Esophagus squamous epithelium (tissue), 5 donors: ENCODE measurements at regions not wholly inside any gene's neighbourhood (a gene's known extent, or its start where the extent isn't known, plus 50 kb on each side); places are given as distances from the start of the nearest gene placed in this dataset.

Source experiments
- DNase-seq: peaks from one replicate; lab custom pipeline; 2025; lab: John Stamatoyannopoulos, UW
- H3K27ac ChIP-seq, 4 donors: fragments of 200-600 bp; sonication (generic); one replicate each; pipeline ENCODE4 v1.5.1; 2016 to 2019; ENCODE audit warnings: mild to moderate bottlenecking in 1 of 4
- H3K27me3 ChIP-seq, 4 donors: fragments of 200-600 bp; sonication (generic); 1 replicate in 3 of 4; 2 replicates in 1 of 4; pipeline versions ENCODE4 v1.5.1 to v1.6.0; 2017 to 2021; ENCODE audit warnings: antibody characterized with exemption in 1 of 4
- H3K36me3 ChIP-seq, 3 donors: fragments of 200-600 bp; sonication (generic); one replicate each; pipeline ENCODE4 v1.5.1; 2016 to 2019
- H3K4me1 ChIP-seq, 3 donors: fragments of 200-600 bp; sonication (generic); one replicate each; pipeline ENCODE4 v1.5.1; 2017 to 2019
- H3K4me3 ChIP-seq, 4 donors: fragments of 200-600 bp; sonication (generic); 1 replicate in 3 of 4; 2 replicates in 1 of 4; pipeline ENCODE4 v1.5.1; 2016 to 2019; ENCODE audit warnings: mild to moderate bottlenecking in 2 of 4, moderate library complexity in 1 of 4
- H3K9me3 ChIP-seq, 3 donors: fragments of 200-600 bp; sonication (generic); one replicate each; pipeline ENCODE4 v1.5.1; 2016 to 2019
- POLR2A ChIP-seq, 4 donors: fragments of 450-650 bp; IDR thresholded peaks; one replicate each; pipeline ENCODE4 v1.6.1; 2017; ENCODE audit warnings: antibody characterized with exemption in 4 of 4, mild to moderate bottlenecking in 4 of 4, moderate library complexity in 3 of 4
- WGBS, 2 donors: methylation state at CpG; one replicate each; pipeline ENCODE4 v1.1.5; 2018; 5-methylcytosine and 5-hydroxymethylcytosine counted together
- intact Hi-C: fragments of 100-400 bp; cut with DNase I; formaldehyde crosslinking; loops from one replicate; pipeline ENCODE4 v1.15.0; 2022
- TF ChIP-seq, protein P1 (sequence below), 6 experiments: fragments of 450-650 bp in 4 of 6; fragments of 200-600 bp in 2 of 6; sonication (generic) in 2 of 6; IDR thresholded peaks; one replicate each; pipeline ENCODE4 v1.5.1; 2016 to 2019; ENCODE audit warnings: antibody characterized with exemption in 6 of 6, mild to moderate bottlenecking in 4 of 6, moderate library complexity in 4 of 6
- donor health status: DM: yes; HTN: yes; CAD: no.

DNA sequence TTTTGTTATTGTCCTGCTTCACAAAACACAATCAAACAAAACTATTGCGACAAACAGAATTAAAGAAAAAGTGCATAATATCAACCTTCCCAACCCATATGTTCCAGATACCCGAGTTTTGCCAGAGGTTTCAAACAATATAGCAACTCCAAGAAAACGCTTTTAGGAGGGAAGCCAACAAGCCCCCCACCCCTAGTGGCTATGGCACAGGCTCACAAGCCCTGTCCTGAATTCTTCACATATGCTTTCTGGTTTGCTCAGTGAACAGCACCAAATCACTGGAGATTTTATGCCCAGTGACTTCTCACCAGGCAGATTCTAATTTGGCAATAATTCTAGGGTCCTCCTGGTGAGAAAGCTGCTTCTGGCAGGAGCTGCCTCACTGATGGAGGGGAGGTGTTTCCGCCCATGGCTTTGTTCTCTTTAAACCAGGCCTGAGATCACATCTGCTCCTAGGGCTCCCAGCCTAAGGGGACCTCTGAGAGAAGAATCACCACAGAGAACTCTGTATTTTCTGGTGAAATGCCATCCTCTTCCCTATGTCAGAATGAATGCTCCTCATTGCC is 1982.4 kb downstream of the EFNA5 start:
- WGBS, 2 donors, result 45 to 61% methylated on average over 4 of the region's 4 CpGs
- Histone ChIP-seq H3K27me3 (no peaks in the 10 kb centered on the region), H3K27ac (no peak overlapping the region), H3K36me3 (no peaks in the 10 kb centered on the region), H3K4me1 (no peaks in the 10 kb centered on the region), H3K9me3 (no peaks in the 10 kb centered on the region), H3K4me3 (no peak overlapping the region)
- intact Hi-C loops, result no loop called here
- DNase-seq, result no peak
- TF ChIP-seq, protein P1, sequence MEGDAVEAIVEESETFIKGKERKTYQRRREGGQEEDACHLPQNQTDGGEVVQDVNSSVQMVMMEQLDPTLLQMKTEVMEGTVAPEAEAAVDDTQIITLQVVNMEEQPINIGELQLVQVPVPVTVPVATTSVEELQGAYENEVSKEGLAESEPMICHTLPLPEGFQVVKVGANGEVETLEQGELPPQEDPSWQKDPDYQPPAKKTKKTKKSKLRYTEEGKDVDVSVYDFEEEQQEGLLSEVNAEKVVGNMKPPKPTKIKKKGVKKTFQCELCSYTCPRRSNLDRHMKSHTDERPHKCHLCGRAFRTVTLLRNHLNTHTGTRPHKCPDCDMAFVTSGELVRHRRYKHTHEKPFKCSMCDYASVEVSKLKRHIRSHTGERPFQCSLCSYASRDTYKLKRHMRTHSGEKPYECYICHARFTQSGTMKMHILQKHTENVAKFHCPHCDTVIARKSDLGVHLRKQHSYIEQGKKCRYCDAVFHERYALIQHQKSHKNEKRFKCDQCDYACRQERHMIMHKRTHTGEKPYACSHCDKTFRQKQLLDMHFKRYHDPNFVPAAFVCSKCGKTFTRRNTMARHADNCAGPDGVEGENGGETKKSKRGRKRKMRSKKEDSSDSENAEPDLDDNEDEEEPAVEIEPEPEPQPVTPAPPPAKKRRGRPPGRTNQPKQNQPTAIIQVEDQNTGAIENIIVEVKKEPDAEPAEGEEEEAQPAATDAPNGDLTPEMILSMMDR (IDR thresholded peaks at IDR 0.05), result no peak
- TF ChIP-seq POLR2A (IDR thresholded peaks at IDR 0.05), result no peak

DNA sequence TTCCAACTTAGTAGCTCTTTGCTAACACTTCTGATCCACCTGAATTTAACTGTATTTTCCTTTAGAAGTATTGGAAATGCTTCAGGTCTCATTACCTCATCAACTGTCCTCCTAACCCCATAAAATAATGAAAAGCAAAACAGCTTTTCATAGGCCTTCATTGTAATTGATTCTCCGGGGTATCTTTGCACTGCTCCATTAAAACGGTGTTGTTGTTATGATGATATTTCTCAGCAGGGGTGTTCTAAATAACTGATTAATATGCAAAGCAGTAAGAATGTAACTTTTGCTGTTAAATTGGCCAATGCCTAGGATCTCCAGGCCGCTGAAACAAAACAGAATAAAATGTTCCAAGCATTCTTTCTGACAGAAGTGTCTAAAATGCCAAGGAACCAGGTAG is 1983.2 kb downstream of the EFNA5 start:
- WGBS, 2 donors, result 63 to 67% methylated on average over 3 of the region's 3 CpGs
- H3K4me3 ChIP-seq, result no peak overlapping the region
- no peaks in the 10 kb centered on the region for H3K4me1 ChIP-seq
- intact Hi-C loops, result no loop called here
- DNase-seq, result no peak
- no peak overlapping the region for H3K27ac ChIP-seq
- no peaks in the 10 kb centered on the region for H3K27me3 ChIP-seq
- no peak for TF ChIP-seq POLR2A (IDR thresholded peaks at IDR 0.05)
- TF ChIP-seq, protein P1 (IDR thresholded peaks at IDR 0.05), result no peak
- H3K36me3 ChIP-seq, result no peaks in the 10 kb centered on the region
- H3K9me3 ChIP-seq, result no peaks in the 10 kb centered on the region

DNA sequence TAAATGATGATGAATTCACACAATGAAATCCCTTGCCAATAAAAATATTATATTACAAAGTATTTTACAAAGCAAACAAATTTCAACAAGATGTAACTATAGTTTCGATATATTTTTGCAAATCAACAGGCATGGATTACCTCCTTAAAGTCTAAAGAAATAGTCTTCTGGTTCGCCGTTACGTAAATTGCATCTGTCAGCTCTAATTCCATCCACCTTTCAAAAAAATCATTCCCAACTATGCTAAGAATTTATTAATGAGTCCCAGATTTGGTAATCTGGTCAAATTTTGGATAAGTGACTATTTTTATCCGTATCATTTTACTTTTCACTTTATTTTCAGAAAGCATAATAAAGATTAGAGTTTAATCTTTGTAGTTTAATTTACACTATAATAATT is 1984.9 kb downstream of the EFNA5 start:
- no peak overlapping the region for H3K27ac ChIP-seq
- no peaks in the 10 kb centered on the region for H3K9me3 ChIP-seq
- no peak for DNase-seq
- TF ChIP-seq, protein P1 (IDR thresholded peaks at IDR 0.05), result no peak
- no peak for TF ChIP-seq POLR2A (IDR thresholded peaks at IDR 0.05)
- 83 to 86% methylated on average over 5 of the region's 5 CpGs for WGBS, 2 donors
- intact Hi-C loops, result no loop called here
- H3K4me1 ChIP-seq, result no peaks in the 10 kb centered on the region
- H3K27me3 ChIP-seq, result no peaks in the 10 kb centered on the region
- H3K4me3 ChIP-seq, result no peak overlapping the region
- H3K36me3 ChIP-seq, result no peaks in the 10 kb centered on the region

DNA sequence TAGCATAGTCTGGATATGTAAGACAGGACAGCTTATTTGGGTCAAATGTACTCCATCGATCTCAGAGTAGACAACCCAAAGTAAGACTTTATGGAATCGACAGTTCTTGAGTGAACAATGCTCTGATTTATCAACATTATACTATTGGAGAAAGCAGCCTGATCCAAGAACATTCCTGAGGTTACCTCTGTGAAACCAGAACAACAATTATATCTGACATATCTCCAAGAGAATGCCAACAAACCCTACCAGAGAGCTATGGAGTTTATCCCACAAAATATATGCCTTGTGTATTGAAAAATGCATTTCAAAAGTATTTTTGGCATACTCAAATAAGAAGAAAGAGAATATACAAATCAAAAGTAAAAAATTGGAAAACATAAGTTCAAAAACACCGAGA is 1985.9 kb downstream of the EFNA5 start:
- no peaks in the 10 kb centered on the region for H3K9me3 ChIP-seq
- no peak overlapping the region for H3K4me3 ChIP-seq
- H3K27ac ChIP-seq, result no peak overlapping the region
- TF ChIP-seq, protein P1 (IDR thresholded peaks at IDR 0.05), result no peak
- TF ChIP-seq POLR2A (IDR thresholded peaks at IDR 0.05), result no peak
- H3K4me1 ChIP-seq, result no peaks in the 10 kb centered on the region
- DNase-seq, result no peak
- no peaks in the 10 kb centered on the region for H3K36me3 ChIP-seq
- H3K27me3 ChIP-seq, result no peaks in the 10 kb centered on the region
- intact Hi-C loops, result no loop called here
- WGBS, 2 donors, result 58 to 82% methylated on average over 2 to 3 of the region's 3 CpGs

DNA sequence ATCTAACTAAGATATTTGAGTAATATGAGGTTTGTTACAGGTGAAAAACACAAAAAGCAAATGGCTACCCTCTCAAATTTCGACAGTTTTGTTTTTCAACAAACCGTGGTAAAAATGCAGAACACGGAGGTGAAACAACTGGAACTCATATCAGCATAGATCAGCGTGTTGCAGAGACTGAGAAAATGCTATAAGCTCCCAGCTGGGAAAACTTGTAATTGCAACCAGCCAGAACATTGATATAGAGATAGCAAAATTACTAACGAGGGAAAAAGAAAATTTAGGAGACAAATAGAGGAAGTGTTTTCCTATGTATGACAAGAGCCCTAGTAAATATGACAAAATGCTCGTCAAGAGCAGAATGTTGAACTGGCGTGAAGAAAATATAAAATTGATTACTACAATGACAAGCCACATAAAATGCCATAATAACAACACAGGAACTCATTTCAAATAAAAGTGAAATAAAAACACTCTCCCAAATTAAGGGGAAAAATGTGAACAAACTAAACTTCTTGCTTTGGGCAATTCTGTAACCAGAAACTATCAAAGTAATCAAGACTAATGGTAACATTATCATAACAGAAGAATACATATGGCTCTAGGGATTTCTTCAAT is 1989.8 kb downstream of the EFNA5 start:
- no peak overlapping the region for H3K27ac ChIP-seq
- no peaks in the 10 kb centered on the region for H3K36me3 ChIP-seq
- no peak for DNase-seq
- 57 to 63% methylated on average over 7 of the region's 7 CpGs for WGBS, 2 donors
- TF ChIP-seq, protein P1 (IDR thresholded peaks at IDR 0.05), result no peak
- TF ChIP-seq POLR2A (IDR thresholded peaks at IDR 0.05), result no peak
- H3K4me1 ChIP-seq, result no peaks in the 10 kb centered on the region
- no peaks in the 10 kb centered on the region for H3K9me3 ChIP-seq
- H3K4me3 ChIP-seq, result no peak overlapping the region
- H3K27me3 ChIP-seq, result no peaks in the 10 kb centered on the region
- intact Hi-C loops, result no loop called here
